Activated CD4-positive, alpha-beta T cell treated with anti-CD3 and anti-CD28 coated beads for 24 hours (primary cell): ENCODE measurements at regions not wholly inside any gene's neighbourhood (a gene's known extent, or its start where the extent isn't known, plus 50 kb on each side); places are given as distances from the start of the nearest gene placed in this dataset.
A peak's percentile ranks its signal among the peaks of the same experiment; 100 is the strongest.
"Not testable (repeated sequence)": the region's sequence is repeated elsewhere in the genome, so short reads cannot be mapped to it uniquely, and the experiment has no call there.

Experiments used
- DNase-seq, 2 donors: peaks; one replicate each; pipeline ENCODE4 v3.0.0-alpha.2; 2020; ENCODE audit warnings: low read depth in 2 of 2

DNA sequence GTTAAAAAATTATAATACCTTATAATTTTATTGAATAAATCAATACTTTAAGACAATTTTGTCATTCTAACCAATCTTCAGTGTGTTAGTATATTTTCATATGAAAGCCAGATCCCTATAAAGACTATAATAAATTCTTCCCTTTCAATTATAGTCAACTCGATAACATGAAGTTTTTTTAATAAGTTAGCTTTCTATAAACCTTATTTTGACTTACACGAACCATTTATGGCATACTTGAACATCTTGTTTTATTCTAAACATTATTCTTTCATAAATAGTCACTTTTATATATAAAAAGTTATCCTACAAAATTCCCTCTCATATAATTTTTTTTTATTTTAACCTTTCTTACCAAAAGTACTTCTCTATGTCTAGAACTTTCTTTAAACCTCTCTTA is 1002.3 kb downstream of the TMEM121 start:
- no peak for DNase-seq

GRCh38 chr14:106530031-106530422 is 1003.6 kb downstream of the TMEM121 start:
- no peak for DNase-seq

- no peak for DNase-seq
Measured at GRCh38 chr14:106530423-106531107, 1004.2 kb downstream of the TMEM121 start.

- DNase-seq: not testable (repeated sequence)
Measured at GRCh38 chr14:106537597-106537996, 1011.2 kb downstream of the TMEM121 start.

DNA sequence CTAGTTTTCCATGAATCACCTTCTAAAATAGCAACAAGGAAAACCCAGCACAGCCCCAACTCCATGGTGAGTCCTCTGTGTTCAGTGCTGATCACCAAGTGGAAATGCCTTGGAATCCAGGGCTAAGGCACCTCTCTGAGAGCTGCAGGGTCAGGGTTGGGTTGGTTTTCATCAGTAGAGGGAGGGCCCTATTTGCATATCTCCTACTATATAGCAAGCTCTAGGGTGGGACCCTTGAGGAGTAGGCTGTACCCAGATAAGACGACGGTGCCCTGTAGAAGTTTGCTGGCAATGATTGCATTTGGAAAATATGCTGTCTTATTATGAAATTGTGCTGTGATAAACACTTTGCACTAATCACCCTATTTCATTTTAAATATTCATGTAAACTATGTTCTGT is 1011.8 kb downstream of the TMEM121 start:
- DNase-seq: no peak

DNA sequence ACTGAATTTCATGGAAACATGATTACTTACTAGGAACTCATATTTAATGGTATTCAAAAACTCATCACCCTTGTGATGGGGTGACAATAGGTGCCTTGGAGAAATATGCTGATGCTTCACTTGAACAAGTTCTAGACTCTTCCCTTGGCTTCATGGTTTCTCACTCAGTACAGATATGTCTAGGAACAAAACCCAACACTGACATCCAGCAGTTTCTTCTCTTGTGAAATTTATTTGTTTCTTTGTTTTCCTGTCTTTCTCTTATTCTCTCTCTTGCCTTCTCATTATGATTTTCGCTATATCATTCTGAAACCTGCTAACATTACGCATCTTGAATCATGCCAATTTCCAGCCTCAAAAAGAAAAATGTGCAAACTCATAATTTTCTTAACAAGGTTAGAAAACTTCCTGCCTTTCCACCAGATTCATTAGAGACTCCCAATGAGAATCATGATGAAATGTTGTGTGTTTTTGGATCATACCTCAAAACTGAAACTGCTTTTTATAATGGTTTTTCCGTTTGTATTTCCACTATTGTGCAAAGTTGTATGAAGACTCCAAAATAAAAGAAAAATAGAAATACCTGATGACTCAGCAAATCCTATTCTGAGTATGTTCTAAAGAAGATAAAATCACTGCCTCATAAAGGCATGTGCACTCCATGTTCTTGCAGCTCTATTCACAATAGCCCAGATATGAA is 1021.5 kb downstream of the TMEM121 start:
- DNase-seq: no peak

DNA sequence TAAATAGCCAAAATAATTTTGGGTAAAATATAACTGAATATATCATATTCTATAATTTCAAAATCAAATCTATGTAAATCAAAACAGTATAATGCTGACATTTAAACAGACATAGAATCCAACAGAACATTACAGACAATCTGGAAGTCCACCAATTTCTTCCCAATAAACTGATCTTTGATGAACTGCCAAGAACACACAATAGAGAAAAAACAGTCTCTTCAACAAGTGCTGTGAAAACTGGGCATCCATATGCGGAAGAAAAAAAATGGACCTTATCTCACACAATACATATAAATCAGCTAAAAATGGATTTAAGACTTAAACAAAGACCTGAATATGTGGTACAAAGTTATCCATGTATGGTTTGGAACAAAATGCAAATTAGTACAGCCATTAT is 1022.7 kb downstream of the TMEM121 start:
- DNase-seq: no peak

DNA sequence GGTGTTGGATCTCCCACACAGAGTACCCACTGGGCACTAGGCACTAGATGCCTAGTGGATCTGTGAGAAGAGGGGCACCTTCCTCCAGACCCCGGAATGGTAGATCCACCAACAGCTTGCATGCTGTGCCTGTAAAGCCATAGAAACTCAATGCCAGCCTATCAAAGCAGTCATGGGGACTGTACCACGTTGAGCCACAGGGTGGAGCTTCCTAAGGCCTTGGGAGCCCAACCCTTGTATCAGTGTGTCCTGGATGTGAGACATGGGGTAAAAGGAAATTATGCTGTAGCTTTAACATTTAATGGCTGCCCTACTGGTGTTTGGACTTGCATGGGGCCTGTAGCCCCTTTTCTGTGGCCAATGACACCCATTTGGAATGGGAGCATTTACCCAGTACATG is 1024.9 kb downstream of the TMEM121 start:
- DNase-seq: no peak

DNA sequence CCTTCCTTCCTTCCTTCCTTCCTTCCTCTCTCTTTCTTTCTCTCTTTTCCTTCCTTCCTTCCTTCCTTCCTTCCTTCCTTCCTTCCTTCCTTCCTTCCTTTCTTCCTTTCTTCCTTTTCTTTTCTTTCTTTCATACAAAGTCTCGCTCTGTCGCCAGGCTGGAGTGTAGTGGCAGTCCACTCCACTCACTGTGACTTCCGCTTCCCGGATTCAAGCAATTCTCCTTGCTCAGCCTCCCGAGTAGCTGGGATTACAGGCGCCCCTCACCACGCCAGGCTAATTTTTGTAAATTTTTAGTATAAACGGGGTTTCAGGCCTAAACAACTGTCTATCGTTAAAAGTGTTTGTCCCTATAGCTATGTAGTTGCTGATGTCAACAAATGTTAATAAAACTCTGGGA is 1029.8 kb downstream of the TMEM121 start:
- DNase-seq: not testable (repeated sequence)

DNA sequence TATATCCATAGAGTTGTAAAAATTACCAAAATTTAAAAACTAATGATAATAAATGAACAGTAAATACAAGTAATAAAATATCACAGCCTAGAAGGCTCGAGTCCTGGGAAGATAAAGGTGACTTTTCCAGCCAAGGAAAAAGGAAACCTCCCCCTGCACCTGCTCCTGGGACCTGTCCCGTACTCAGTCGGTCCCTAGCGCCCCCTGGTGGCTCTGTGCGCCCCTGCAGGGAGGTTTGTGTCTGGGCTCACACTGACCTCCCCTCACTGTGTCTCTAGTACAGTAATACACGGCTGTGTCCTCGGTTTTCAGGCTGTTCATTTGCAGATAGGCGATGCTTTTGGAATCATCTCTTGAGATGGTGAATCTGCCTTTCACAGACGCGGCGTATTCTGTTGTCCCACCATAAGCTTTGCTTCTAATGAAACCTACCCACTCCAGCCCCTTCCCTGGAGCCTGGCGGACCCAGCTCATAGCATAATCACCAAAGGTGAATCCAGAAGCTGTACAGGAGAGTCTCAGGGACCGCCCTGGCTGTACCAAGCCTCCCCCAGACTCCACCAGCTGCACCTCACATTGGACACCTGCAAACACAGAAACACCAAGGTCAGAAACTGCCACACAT is 1030.4 kb downstream of the TMEM121 start:
- peak; percentile 76 to 82 for DNase-seq

DNA sequence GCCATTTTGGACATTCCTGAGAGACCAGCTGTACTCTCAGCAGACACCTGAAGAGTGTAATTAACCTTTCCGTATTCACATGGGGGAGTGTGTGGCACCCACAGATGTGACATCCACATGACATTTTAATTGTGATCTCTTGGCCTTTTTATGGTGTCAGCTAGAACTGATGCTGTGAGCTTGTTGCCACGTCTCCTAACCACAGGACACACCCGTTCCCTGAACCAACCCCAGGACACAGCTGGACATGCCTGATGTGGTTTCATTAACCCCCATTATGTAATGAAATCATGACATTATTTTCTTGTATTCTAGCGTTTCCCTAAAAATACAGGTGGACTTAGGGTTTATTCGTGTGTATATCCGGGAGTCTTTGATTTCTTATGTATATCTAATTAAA is 1036.1 kb downstream of the TMEM121 start:
- no peak for DNase-seq

GRCh38 chr14:106564058-106564643 is 1037.8 kb downstream of the TMEM121 start:
- DNase-seq: peak; percentile 48 to 52

GRCh38 chr14:106578481-106578880 is 1052.1 kb downstream of the TMEM121 start:
- no peak for DNase-seq

DNA sequence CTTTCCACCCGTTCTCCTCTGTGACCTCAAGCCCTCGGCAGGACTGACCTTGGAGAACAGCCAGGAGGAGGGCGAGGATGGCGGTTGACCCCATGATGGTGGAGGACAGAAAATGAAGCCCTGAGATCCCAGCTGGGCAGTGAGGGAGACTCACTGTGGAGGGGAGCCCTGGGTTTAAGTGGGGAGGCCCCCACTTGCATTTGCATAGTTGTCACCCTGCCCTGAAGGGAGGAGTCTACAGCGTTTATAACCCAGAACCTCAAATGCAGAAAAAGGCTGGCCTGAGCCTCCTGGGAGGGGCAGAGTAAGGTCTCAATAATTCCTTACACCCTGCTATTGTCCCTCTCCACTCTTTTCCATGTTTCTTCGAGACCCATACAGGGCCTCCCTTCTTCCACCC is 1052.7 kb downstream of the TMEM121 start:
- no peak for DNase-seq

- no peak for DNase-seq
Measured at GRCh38 chr14:106585692-106586091, 1059.3 kb downstream of the TMEM121 start.

- DNase-seq: peak; percentile 53 to 61
Measured at GRCh38 chr14:106586098-106586704, 1059.8 kb downstream of the TMEM121 start.

- DNase-seq: not testable (repeated sequence)
Measured at GRCh38 chr14:106591539-106591938, 1065.2 kb downstream of the TMEM121 start.

- DNase-seq: peak; percentile 62 to 86
Measured at GRCh38 chr14:106592115-106592852, 1065.9 kb downstream of the TMEM121 start.

- no peak for DNase-seq
Measured at GRCh38 chr14:106599209-106599608, 1072.8 kb downstream of the TMEM121 start.

DNA sequence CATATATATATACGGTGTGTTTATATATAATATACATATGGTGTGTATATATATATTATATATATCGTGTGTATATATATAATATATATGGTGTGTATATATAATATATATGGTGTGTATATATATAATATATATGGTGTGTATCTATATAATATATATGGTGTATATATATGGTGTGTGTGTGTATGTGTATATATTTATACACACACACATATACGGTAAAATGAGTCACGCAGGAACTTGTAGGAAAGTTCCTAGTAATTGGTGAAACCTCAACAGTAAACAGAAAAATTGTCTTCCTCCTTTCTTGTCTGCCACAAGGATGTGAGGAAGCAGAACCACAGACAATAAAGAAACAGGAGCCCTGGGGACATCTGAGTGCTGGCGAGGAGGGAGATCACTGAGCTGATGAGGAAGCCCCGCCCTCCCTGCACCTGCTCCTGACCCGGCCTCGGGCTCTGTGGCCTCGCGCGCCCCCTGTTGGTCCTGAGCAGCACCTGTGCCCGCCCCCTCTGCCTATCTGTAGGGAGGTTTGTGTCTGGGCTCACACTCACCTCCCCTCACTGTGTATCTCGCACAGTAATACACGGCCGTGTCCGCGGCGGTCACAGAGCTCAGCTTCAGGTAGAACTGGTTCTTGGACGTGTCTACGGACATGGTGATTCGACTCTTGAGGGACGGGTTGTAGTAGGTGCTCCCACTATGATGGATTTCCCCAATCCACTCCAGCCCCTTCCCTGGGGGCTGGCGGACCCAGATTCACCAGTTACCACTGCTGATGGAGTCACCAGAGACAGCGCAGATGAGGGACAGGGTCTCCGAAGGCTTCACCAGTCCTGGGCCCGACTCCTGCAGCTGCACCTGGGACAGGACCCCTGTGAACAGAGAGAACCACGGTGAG is 1079.4 kb downstream of the TMEM121 start:
- peak; percentile 79 to 82 for DNase-seq
